GM19239 (cell line): ENCODE measurements at regions not wholly inside any gene's neighbourhood (a gene's known extent, or its start where the extent isn't known, plus 50 kb on each side); places are given as distances from the start of the nearest gene placed in this dataset.
"Not testable (repeated sequence)": the region's sequence is repeated elsewhere in the genome, so short reads cannot be mapped to it uniquely, and the experiment has no call there.

Experiments
- DNase-seq: peaks from one replicate; pipeline ENCODE4 v3.0.0; 2011; ENCODE audit warnings: low spot score; ENCODE audit not compliant: insufficient read length
- FAIRE-seq: peaks from 2 replicates; lab custom pipeline; 2011; peaks lifted over from hg19 to GRCh38; lab: Jason Lieb, UNC

- DNase-seq (no peak), FAIRE-seq (no peak)
Observed at GRCh38 chr14:44634692-44635091, 127.6 kb upstream of the FSCB start.

- FAIRE-seq (no peak), DNase-seq (no peak)
Observed at GRCh38 chr14:44626423-44626822, 119.3 kb upstream of the FSCB start.

DNA sequence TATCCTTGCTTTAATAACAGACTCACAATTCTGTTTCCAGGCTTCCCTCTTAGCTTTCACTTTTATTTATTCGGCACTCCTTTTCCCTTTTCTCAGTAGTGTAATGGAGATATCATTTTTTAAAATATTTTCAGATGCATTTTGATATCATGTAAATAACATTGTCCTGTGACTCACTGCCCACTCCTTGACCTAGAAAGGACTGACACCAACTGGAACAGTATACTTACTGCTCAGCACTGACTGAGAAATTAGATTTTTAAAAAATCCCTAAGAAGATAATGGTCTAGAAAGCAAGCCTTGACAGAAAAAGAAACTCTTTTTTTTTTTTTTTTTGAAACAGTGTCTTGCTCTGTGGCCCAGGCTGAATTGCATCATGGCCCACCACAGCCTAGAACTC, 118.0 kb upstream of the FSCB start:
- FAIRE-seq (no peak), DNase-seq (no peak)

- DNase-seq, result no peak
- no peak for FAIRE-seq
Observed at GRCh38 chr14:44620121-44621019, 113.3 kb upstream of the FSCB start.

- no peak for DNase-seq
- no peak for FAIRE-seq
Observed at GRCh38 chr14:44616204-44616603, 109.1 kb upstream of the FSCB start.

GRCh38 chr14:44613061-44613712, 106.1 kb upstream of the FSCB start:
- no peak for DNase-seq
- no peak for FAIRE-seq

GRCh38 chr14:44612002-44612401, 104.9 kb upstream of the FSCB start:
- FAIRE-seq, result no peak
- no peak for DNase-seq

DNA sequence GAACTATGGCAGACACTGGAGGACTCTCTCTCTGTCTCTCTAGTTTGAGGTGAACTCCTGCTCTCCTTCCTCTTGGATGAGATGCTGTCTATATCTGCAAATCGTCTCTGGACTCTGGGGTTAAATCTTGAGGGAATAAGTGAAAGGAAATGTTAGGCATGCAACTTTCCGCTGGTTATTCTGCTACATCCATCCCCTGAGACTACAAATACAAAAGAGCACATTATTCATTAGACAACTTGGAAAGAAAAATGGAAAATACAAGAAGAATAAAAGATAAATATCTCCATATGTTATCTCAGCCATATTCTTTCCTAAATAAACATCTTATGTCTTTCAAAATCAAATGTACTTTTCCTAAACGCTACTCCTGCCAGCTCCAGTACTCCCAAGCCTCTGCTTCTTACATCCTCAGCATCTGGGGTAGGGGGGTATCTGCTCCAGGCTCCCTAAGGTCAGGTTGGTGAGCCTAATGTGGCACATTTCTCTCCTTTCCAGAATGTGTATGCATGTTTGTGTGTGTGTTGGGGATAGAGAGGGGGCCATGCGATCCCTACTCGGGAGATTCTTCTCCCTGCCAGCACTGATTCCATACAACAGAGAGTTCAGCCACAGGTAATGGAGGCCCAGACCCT, 102.9 kb upstream of the FSCB start:
- FAIRE-seq (no peak), DNase-seq (no peak)

GRCh38 chr14:44609201-44609600, 102.1 kb upstream of the FSCB start:
- DNase-seq (no peak), FAIRE-seq (no peak)

DNA sequence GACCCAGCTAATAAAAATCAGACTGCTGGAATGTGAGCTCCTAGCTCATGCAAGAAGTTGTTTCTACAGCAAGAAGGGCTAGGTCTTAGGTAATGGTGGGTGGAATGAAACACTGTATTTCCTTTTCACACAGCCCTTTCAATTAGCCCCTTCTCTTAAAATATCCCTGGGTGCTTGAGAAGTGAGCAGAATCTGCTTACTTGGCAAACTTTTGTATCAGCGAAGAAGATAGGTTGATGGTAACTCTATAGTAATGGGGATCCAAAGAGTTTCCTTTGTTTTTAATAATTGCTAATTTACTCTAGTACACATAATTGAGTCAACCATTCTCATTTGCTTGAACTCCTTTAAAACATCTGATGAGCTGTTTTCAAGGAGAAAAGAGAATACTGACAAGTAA, 100.6 kb upstream of the FSCB start:
- DNase-seq (no peak), FAIRE-seq (no peak)

DNA sequence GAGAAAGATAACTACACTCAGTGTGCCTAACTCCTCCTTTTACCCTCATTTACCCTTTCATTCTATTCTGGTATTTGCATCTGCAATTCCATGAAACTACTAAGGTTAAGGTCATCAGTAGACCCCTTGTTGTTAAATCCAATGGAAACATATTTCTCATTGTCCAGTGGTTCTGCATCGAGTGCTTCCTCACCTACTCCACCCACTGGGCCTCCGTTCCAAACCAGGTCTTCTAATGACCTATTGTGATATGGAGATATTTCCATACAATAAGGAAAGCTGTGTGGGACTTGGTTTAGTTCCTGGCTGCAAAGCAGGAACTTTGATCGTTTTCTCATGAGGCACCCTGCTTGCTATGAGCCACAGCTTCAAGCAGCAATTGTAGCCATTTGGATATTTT, 99.5 kb upstream of the FSCB start:
- no peak for DNase-seq
- no peak for FAIRE-seq

DNA sequence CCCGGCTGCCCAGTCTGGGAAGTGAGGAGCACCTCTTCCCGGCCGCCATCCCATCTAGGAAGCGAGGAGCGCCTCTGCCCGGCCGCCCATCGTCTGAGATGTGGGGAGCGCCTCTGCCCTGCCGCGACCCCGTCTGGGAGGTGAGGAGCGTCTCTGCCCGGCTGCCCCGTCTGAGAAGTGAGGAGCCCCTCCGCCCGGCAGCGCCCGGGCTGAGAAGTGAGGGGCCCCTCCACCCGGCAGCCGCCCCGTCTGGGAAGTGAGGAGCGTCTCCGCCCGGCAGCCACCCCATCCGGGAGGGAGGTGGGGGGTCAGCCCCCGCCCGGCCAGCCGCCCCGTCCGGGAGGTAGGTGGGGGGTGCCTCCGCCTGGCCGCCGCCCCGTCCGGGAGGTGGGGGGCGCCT, 94.2 kb upstream of the FSCB start:
- not testable (repeated sequence) for FAIRE-seq, DNase-seq

DNA sequence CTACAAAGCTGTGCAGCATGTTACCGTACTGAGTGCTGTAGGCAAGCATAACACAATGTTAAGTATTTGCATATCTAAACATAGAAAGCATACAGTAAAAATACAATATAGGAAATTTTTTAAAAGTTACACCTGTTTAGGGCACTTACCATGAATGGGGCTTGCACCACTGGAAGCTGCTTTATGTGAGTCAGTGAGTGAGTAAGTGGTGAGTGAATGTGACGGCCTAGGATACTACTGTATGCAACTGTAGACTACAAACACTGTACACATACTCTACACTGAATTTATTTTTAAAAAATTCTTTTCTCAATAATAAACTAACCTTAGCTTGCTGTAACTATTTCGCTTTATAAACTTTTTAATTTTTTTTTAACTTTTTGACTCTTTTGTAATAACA, 82.1 kb upstream of the FSCB start:
- FAIRE-seq, result no peak
- no peak for DNase-seq

- FAIRE-seq, result no peak
Observed at GRCh38 chr14:44586910-44587309, 79.8 kb upstream of the FSCB start.

DNA sequence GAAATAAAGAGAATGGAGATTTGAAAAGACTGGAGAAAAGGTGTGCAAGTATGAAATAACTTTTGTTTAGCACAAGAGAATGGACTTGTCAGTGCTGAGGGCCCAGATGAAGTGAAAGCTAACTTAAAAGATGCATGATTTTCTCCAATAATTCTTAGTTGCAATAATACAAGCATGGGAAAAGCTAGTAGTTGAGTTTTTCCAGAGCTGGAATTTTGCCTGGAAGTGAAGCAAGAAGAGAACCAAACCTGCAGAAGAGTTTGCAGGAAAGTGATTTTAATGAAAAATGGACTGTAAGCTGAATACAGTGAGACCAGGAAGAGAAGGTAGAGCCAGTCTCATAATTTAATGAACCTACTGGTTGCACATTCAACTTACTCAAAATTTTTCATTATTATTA, 69.3 kb upstream of the FSCB start:
- DNase-seq, result no peak
- FAIRE-seq, result no peak

More at GRCh38 chr14:44586910-44587309, 79.8 kb upstream of the FSCB start:
- DNase-seq, result no peak

DNA sequence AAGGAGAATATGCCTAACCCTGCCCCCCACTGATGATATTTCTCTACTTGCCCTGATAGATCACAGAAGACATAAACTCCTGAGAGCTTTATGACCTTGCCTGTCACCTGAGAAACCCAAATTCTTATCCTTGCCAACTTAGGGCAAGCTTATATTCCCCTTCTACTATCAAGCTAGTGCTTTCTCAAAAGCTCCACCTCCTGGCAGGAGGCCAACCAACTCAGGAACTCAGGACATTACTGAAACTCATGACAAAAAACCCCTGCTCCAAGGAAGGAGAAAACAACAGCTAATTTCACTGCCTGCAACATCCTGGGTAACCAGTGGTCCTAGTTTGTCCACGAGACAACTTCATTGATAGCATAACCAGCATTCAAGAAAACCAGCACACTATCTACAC, 60.9 kb upstream of the FSCB start:
- FAIRE-seq, result no peak
- no peak for DNase-seq

DNA sequence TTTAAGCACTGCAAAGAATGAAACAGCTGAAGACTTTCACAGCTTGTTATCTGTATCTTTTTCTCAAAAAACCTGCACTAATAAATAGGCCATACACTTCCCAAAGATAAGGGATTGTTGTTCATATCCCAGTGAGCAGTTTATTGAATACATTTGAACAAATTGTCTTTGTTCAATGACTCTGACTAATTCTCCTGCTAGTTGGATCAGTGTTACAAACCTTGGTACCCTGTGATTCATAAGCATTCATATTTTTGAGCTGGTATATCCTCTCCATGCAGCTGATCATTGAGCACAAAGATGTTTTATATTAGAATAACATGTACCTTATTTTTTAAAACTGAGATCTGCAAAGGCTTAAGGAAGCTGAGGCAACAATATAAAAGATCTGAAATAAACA, 58.9 kb upstream of the FSCB start:
- FAIRE-seq, result no peak
- DNase-seq, result no peak

GRCh38 chr14:44564908-44565307, 57.8 kb upstream of the FSCB start:
- DNase-seq, result no peak
- no peak for FAIRE-seq
